GF-D8 (cell line): ENCODE measurements at regions not wholly inside any gene's neighbourhood (a gene's known extent, or its start where the extent isn't known, plus 50 kb on each side); places are given as distances from the start of the nearest gene placed in this dataset.
"Not testable (repeated sequence)": the region's sequence is repeated elsewhere in the genome, so short reads cannot be mapped to it uniquely, and the experiment has no call there.

Experiments used
- DNase-seq: peaks from one replicate; lab custom pipeline; 2025; lab: John Stamatoyannopoulos, UW

DNA sequence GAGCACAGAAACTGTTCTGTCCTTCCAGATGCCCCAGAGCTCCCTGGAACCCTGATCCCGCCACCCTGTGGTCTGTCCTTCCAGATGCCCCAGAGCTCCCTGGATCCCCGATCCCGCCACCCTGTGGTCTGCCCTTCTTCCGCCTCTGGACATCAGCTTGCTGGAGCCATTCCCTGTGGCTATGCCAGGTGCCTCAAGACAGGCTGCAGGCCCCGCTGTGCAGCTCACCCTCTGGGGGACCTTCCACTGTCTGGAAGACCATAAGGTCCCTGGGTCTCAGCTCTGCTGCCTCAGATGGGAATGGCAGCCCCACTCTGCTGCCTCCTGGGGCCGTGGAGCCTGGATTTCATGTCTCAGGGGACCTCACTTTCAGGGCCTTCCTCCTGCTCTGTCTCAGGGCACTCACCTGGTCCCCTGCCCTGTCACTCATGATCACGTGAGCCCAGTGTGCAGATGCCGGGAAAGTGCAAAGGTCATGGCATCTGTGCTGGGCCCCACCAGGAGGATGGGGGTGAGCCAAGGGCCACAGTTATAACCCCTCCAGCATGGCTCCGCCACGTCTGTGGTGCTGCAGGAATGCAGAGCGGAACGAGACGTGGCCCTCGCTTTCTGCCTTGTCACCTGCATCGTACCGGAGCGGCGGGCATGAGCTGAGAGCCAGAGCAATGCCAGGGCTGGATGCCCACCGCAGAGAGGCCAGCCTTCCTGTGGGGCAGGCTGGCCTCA lies 1520.7 kb downstream of the BRD1 start:
- no peak for DNase-seq

DNA sequence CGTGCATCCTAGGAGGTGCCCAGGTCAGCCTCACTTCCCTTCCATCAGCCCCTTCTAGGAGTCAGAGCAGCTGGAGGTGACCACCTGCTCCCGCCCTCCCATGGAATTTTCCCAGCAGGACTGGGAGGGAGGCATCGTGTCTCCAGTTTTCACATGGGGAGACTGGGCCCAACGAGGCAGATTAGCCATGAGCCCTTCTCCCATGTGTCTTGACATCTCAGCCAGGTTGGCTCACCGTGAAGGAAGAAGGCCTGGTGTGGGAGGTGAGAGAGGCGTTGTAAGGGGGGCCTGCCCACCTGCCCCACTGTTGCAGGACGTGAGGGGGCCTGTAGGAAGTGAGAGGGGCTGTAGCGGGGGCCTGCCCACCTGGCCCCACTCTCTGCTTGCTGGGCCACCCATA lies 1521.4 kb downstream of the BRD1 start:
- DNase-seq = no peak

DNA sequence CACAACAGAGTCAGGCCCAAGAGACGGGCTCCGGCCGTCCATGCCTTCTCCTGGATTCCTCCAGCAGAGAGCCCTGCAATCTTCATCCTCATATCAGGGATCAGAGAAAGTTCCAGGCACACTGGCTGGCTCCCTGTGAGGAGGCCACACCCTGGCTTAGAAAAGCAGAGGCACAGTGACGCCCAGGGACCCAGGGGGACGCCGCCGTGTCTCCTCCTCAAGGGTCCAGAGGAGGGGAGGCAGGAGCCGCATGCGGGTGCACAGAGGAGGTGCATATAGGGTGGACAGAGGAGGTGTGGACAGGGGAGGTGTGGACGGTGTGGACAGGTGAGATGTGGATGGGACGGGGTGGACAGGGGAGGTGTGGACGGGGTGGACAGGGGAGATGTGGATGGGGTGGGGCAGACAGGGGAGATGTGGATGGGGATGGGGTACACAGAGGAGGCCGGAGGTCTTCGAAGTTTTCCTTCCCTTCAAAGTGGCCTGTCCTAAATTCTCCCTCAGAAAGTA lies 1521.9 kb downstream of the BRD1 start:
- DNase-seq = no peak

DNA sequence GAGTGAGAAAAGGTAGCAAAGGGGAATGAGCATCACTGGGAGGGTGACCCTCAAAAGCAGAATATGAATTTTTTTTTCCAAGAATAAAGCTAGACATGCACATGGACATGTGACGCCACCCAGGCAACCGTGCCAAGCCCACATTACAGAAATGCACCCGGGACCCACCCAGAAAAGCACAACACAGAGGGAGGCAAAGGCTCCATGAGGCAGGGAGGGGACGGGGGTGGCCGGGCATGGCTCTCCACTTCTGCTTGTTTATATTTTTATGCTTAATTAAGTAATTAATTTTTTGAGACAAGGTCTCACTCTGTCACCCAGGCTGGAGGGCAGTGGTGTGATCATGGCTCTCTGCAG lies 1524.3 kb downstream of the BRD1 start:
- no peak for DNase-seq

DNA sequence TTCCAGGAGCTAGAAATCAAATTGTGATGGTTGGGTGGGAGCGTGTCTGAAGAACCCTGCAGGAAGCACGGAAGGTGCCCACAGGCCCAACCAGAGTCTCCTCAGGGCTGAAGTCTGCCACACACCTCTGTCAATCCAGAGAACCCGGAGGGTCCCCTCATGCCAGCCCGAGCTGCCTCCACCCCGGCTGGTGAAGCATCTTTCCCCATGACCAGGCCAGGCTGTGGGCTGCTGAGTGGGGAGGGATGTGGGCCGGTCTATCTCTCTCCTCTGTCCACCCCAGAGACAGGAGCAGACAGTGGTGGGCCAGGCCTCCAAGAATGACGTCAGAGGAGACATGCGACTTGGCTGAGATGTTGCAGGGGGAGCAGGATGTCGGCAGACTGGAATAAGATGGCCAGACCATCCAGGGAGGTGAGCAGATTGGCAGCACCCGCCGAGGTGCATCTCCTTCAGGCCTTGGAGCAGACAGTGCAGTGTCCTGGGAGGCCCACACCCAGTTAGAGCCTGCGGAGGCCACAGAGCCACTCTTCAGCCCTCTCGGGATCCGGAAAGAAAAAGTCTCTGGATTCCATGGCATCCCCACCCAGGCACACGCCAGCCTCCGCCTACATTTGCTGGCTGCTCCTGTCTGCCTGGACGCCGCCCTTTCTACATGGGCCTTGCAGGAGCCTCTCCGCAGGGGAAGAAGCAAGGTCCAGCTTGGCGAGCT lies 1524.9 kb downstream of the BRD1 start:
- no peak for DNase-seq

DNA sequence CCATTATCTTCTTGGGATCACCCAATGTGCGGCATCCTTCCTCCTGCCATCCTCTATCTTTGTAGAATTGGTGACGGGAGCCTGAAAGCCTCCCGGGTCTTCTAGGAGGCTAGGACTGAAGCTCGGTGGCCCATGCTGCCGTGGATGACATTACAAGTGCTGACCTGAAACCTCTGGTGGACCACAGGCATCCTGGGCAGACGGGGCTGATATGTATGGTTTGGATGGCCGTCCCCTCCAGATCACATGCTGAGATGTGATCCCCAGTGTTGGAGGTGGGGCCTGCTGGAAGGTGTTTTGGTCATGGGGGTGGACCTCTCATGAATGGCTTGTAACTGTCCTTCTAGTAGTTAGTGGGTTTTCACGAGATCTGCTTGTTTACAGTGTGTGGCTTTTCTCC lies 1525.8 kb downstream of the BRD1 start:
- DNase-seq = no peak

DNA sequence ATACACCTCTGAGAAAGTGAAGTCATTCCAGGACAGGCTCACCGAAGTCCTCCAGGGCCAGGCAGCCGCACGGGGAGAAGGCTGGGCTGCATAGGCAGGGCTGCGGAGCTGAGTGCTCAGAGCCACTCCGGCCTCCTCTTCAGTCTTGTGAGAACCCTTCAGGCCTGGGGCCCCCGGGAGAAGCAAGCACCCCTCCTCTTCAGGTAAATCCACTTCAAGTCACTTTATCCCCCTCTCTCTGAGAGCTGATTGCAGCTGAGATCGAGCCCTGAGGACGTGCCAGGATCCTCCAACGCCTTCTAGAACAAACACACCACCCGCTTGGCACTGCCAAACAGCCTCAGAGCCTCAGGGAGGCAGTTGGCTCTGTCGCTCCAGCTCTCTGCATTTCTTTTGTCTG lies 1526.3 kb downstream of the BRD1 start:
- no peak for DNase-seq

DNA sequence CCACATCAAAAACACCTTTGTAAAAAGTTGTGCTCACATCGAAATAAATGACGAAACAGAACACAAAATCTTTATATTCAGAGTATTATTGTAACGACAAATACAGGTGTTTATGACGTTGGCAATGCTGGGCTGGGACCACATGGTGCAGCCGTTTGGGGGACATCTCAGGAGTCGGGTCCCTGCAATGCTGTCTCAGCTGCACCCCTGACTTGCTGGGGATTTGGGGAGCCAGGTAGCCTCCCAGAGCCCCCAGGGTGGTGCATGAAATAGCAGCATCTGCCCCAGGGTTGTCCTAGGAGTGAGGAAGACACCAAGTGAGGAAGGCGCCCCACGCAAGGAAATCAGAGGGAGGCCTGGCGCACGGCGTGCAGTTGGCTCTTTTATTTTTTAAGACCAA lies 1526.8 kb downstream of the BRD1 start:
- DNase-seq = no peak

DNA sequence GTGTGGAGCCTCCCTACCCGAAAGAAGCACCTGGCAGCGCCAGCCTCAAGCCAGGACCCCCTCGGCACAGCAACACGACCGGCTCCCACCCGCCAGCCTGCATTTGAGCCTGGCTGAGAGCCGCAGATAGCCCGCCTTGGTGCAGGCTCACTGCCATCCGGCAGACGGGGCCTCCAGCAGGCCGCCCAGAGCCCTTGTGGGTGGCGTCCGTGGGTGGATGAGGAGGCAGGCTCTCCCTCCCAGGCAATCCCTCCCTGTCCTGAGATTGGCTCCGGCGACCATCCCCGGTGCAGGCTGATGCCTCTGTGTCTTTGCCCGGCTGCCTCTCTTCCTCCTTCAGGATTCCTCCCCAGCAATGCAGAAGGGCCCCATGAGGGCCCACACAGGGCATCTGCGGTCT lies 1527.9 kb downstream of the BRD1 start:
- no peak for DNase-seq

DNA sequence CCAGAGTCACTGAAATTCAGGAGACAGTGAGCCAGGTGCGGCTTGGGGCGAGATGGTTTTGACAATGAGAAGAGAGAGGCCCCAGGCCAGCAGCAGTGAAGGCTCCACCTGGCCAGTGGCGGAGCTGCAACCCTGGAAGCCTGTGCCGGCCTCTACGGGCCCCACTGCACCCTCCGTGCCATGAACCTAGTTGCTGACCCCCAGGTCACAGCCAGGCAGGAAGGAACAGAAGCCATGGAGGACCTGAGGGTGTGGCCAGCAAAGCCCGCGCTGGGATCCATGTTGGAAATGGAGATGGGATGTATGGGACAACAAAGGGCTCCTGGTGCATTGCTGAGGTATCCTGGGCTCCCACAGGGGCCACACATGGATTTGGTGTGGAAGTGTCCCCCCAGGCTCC lies 1528.5 kb downstream of the BRD1 start:
- DNase-seq = no peak

DNA sequence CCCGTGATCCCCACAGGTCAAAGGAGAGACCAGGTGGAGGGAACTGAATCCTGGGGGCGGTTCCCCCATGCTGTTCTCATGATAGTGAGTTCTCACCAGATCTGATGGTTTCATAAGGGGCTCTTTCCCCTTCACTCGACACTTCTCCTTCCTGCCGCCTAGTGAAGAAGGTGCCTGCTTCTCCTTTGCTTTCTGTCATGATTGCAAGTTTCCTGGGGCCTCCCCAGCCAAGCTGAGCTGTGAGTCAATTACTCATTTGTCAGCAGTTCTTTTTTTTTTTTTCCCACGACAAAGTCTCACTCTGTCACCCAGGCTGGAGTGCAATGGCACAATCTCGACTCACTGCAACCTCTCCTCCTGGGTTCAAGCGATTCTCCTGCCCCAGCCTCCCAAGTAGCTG lies 1530.4 kb downstream of the BRD1 start:
- no peak for DNase-seq

DNA sequence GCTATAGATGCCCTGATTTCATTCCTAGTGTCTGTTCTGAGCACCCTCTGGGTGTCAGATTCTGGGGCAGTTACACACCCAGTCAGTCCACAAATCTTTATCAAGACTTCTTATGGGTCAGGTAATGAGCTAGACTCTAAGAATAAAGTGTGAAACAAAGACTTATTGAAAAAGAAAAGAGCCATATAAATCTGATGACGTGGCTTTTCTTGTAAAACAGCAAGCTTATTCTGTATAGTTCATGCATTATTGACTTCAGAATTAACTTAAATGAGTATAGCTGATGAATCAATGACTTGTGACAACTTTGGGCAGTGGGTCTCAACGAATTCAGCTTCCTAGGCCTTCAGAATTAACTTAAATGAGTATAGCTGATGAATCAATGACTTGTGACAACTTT lies 1527.5 kb downstream of the TBC1D22A start:
- not testable (repeated sequence) for DNase-seq

DNA sequence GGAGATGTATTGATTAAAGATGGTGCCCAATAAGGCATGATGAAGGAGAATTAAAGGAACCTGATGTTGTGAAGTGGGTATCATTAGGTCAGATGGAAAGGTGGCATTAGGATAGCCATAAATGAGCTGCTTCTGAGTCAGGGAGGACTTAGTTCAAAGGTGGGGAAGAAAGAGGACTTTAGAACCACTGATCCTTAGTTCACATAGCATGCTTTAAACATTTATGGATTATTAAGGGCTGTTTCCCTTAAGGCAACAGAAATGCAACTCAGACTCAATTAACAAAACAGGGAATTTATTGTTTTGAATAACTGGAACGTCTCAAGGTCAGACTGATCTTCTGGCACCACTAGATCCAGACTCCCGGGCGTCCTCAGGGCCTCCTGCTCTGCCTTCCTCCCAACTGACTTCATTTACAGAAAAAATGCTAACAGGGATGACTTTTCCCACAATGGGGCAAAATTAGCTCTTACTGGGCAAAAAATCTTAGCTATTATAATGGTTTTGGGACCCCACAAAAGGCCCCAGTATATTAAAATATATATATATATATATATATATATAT lies 1526.0 kb downstream of the TBC1D22A start:
- DNase-seq = no peak

DNA sequence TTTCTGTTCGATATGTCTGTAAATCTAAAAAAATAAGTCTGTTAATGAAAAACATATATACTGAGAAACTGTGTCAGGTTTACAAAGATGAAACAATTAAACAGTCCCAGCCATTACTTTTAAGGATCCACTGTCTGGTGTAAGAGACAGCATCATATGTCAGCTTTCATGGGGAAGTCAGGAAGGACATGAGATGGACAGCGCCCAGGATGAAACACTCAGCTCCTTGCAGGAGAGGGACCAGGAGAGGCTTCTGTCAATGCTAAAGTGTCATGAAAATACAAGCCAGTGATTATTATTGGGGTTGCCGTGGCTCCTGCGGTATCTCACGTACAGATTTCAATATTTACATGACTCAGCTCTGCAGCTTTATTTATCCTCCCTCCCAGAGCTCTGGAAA lies 1524.6 kb downstream of the TBC1D22A start:
- DNase-seq = no peak

DNA sequence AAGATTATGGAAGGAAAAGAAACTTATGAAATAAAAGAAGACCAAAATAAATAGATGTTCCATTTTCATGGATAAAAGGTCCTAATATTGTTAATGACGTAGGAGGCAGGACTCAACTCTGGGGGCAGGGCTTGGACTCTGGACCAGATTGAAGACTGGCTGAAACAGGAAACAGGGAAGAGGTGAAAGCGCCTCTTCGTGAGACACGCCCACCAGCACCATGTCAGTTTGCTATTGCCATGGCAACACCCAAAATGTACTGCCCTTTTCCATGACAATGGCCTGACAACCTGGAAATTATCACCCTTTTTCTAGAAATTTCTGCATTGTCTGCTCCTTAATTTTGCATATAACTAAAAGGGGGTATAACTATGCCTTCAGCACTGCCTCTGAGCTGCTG lies 1522.2 kb downstream of the TBC1D22A start:
- DNase-seq = no peak

DNA sequence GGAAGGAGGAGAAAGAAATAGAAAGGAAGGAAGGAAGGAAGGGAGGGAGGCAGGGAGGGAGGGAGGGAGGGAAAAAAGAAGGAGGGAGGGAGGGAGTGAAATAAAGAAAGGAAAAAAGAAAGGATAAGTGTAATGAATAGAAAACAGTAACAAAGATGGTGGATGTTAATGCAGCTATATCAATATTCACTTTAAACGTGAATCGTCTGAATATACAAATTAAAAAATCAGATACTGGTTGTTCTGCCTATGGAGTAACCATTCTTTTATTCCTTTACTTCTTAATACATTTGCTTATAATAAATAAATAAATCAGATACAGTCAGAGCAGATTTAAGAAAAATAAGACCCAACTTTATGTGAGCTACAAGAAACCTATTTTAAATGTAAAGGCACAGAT lies 1520.4 kb downstream of the TBC1D22A start:
- DNase-seq = no peak

DNA sequence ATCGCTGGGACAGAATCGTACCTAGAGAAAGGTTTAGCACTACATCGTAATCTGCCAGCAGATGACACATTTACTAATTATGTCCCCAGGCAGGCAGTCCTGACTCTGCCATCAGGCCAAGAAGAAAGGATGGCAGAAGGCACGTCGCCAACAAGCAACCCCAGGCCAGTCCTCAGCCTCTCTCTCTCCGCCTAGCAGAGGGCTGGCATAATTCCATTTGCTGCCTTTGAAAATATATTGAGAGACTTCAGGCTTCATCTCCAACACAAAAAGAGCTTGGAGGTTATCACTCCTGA lies 1517.0 kb downstream of the TBC1D22A start:
- DNase-seq = no peak

DNA sequence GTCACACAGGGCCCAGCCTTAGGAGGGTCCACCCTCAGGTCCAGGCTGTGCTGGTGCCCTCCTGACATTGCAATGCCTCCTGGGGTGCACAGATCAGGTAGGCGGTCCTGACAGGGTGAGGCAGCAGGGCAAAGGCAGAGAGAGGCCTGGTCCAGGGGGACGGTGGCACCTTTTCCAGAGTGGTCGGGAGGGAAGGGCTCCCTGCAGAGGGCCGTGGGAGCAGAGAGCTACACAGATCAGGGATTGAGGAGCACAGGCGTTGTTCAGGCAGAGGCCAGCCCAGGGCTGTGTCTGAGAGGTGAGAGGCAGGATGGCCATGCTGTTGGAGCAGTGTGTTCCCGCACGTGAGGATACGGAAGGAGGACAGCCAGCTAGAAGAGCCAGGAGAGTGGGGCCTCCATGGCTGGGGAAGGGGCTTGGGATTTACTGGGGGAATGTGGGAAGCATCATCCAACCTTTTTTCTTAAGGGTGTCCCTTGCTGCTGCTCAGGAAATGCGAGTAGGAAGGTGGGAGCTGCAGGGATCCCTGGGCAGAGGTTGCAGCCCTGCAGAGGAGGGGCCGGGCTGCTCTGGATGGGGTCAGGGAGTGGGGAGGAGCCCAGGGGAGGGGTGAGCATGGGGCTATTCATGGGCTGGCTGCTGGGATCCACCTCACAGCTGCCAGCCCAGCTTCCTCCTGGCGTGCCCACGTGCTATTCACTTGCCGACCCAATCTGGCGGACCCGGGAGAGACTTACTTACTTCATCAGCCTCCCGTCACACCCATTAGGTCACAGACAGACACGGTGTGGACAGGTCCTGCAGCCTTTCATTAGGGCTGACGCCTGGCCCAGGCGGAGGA lies 1516.4 kb downstream of the TBC1D22A start:
- DNase-seq = no peak

DNA sequence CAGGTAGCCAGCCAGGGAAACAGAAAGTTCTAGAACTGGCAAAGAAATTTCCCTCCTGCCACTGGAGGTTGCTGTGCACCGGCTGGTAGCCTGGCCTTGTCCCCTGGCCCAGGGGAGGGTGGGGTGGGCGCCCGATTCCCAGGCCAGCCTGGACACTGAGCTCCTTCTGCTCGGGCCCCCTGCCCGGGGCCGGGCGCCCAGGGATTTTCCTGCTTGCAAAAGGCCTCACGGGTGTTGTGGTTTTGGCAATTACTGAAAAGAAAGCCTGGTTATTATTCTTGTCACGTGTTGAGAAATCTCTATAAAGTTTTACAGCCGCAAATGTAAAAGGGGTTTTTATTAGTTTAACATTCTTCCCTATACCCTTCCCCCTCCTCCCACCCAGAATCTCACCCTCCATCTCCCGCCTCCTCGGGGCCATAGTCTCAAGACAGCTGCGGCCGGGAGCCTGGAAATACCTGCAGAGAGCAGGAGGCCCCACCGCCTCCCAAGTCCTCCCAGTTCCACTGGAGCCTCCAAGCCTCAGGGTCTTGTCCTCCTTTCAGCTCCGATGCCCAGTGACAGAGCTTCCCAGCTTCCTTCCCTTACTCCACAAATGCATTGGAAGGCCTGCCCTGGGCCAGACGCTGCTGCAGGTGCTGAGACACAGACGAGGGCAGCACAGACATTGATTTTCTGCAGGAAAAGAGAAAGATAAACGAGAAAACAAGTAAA lies 1515.6 kb downstream of the TBC1D22A start:
- DNase-seq = no peak

DNA sequence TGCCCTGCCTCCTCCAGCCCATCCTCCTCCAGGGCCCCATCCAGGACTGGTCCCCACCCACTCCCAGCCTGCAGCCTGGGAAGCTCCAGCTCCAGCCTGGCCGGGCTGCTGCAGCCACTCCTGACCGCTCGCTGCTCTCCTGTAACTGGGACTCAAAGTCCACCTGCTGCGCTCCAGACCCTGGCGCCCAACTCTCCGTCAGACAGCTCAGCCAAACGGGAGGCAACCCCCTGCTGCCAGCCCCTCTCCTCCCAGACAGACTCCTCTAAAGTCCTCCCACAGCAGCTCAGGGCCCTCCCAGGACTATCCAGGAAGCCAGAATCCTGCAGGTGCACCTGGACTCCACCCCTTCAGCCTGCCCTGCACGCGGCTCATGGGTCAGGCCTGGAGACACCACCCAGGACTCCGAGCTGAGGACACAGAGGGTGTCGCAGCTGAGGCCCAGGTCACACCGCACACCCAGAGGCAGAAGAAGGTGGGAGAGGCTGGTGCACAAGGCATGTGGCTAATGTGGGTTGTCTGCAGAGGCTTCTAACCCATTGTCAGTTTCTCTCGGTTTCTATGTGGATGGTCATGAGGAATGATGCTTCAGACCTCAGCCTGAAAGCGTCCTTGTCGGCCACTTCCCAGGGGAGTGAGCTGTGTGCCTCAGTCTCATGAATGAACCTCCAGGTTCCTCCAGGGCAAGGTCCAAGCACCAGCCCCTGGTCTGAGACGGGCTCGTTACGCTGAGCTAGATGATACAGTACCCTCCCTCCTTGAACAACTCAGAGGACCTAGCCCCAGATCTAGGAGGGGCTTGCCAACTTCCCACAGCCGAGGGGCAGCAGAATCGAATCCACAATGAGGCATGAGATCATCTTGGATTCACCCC lies 1514.8 kb downstream of the TBC1D22A start:
- DNase-seq = no peak

DNA sequence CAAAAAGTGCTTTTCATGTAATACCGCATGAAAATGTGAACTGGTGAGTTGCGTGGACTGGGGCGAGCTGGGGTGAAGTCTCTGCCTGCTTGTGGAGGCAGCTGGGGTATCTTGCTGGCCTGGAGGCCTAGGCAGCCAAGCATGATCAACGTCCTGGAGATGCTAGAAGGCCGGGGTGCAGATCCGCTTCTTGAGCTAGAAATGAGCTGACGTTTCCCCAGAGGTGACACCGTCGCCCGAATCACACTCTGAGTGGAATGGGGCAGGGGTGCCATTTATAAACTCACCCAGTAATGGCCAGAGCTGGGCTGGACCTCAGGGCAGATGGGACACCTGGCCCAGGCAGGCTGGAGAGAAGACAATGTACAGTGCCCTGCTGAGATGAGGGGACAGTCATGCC lies 1513.0 kb downstream of the TBC1D22A start:
- no peak for DNase-seq
